ENCODE measurements at regions not wholly inside any gene's neighbourhood (a gene's known extent, or its start where the extent isn't known, plus 50 kb on each side); places are given as distances from the start of the nearest gene placed in this dataset.

DNA sequence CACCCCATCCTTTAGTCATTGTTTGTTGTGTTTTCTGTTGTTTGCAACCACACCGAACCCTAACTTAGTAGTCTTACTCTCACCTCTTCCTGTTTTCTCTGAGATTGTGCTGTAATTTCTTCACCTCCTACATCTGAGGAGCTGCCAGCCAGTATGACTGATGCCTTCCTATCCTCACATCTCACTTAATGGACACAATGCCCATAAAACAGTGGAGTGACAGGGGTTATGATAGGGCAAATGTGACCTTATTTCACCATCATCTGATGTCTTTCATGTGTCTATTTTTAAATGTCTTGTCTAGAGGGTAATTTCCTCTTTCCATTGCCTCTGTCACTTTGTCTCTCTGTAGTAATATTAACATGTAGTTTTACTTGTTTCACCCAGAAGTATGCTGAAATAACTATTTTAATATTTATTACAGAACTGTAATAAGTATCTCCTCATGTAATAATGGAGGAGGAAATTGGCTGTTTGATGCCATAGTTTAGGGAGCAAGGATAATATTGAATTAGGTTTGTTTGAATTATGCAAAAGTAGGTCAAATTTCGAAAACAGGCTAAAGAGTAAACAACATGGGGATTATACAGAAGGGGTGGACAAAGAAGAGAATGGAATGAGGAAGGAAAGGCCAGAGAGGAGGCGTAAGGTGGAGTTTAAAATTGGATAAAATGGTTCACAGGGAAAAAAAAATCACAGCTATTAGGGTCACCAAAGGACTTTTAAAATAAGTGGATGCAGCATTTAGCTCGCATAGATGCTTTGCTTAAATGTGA lies 103.5 kb upstream of the SPRY2 start:
- no peaks in the 10 kb centered on the region for H3K27me3 ChIP-seq
- no peak for TF ChIP-seq POLR2A (IDR thresholded peaks at IDR 0.05)
- no peaks in the 10 kb centered on the region for H3K36me3 ChIP-seq
- intact Hi-C loops (cut with DNase I; ENCODE audit: low total_unique reads): no loop called here
- H3K4me3 ChIP-seq: no peak overlapping the region
- DNase-seq: no peak
- no peaks in the 10 kb centered on the region for H3K4me1 ChIP-seq
- H3K9me3 ChIP-seq: no peaks in the 10 kb centered on the region
- no peak overlapping the region for H3K27ac ChIP-seq

DNA sequence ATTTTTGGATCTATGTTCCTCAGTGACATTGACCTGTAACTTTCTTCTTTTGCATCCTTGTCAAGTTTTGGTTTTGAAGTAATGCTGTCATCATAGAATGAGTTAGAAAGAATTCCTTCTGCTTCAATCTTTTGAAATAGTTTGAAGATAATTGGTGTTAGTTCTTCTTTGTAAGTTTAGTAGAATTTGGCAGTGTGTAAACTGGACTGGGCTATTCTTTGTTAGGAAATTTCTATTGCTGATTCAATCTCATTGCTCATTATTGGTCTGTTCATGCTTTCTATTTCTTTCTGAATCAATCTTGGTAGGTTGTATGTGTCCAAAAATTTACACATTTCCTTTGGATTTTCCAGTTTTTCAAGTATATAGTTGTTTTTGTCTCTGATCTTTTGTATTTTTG lies 101.7 kb upstream of the SPRY2 start:
- no peak overlapping the region for H3K27ac ChIP-seq

DNA sequence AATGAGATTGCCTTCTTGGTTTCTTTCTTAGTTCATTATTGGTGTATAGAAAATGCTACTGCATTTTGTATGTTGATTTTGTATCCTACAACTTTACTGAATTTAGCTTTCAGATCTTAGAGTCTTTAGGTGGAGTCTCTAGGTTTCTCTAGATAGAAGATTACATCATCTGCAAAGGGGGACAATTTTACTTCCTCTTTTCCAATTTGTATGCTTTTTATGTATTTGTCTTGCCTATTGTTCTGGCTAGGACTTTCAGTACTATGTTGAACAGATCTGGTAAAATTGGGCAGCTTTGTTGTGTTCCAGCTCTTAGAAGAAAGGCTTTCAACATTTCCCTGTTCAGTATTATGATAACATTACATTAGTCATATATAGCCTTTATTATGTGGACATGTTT lies 101.0 kb upstream of the SPRY2 start:
- no peak overlapping the region for H3K4me3 ChIP-seq
- TF ChIP-seq POLR2A (IDR thresholded peaks at IDR 0.05): no peak
- TF ChIP-seq, protein P1, sequence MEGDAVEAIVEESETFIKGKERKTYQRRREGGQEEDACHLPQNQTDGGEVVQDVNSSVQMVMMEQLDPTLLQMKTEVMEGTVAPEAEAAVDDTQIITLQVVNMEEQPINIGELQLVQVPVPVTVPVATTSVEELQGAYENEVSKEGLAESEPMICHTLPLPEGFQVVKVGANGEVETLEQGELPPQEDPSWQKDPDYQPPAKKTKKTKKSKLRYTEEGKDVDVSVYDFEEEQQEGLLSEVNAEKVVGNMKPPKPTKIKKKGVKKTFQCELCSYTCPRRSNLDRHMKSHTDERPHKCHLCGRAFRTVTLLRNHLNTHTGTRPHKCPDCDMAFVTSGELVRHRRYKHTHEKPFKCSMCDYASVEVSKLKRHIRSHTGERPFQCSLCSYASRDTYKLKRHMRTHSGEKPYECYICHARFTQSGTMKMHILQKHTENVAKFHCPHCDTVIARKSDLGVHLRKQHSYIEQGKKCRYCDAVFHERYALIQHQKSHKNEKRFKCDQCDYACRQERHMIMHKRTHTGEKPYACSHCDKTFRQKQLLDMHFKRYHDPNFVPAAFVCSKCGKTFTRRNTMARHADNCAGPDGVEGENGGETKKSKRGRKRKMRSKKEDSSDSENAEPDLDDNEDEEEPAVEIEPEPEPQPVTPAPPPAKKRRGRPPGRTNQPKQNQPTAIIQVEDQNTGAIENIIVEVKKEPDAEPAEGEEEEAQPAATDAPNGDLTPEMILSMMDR (IDR thresholded peaks at IDR 0.05): no peak
- no peak for DNase-seq
- no peaks in the 10 kb centered on the region for H3K4me1 ChIP-seq
- intact Hi-C loops (cut with DNase I; ENCODE audit: low total_unique reads): no loop called here
- H3K9me3 ChIP-seq: no peaks in the 10 kb centered on the region
- no peaks in the 10 kb centered on the region for H3K36me3 ChIP-seq
- no peaks in the 10 kb centered on the region for H3K27me3 ChIP-seq
- no peak overlapping the region for H3K27ac ChIP-seq

More for the DNA sequence above, 101.7 kb upstream of the SPRY2 start:
- no peak for DNase-seq
- TF ChIP-seq, protein P1 (IDR thresholded peaks at IDR 0.05): no peak
- TF ChIP-seq POLR2A (IDR thresholded peaks at IDR 0.05): no peak
- H3K9me3 ChIP-seq: no peaks in the 10 kb centered on the region
- no peaks in the 10 kb centered on the region for H3K36me3 ChIP-seq
- no peaks in the 10 kb centered on the region for H3K4me1 ChIP-seq
- intact Hi-C loops (cut with DNase I; ENCODE audit: low total_unique reads): no loop called here
- no peak overlapping the region for H3K4me3 ChIP-seq
- no peaks in the 10 kb centered on the region for H3K27me3 ChIP-seq

DNA sequence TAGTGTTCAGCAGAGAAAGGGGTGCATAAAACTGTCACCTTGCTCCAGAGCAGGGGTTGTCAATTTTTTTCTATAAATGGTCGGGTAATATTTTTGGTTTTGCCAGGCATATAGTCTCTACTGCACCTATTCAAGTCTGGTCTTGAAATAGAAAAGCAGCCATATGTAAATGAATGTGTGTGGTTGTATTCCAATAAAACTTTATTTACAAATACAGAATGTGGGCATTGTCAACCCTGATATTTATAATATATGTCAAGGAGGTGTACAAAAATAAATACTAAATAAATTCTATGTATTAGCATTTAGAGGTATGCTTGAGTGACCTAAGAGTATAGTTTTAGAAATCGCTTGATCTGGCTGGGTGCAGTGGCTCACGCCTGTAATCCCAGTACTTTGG lies 97.6 kb upstream of the SPRY2 start:
- Histone ChIP-seq H3K9me3 (no peaks in the 10 kb centered on the region), H3K27me3 (no peaks in the 10 kb centered on the region), H3K36me3 (no peaks in the 10 kb centered on the region), H3K4me3 (no peak overlapping the region), H3K4me1 (no peaks in the 10 kb centered on the region), H3K27ac (no peak overlapping the region)
- intact Hi-C loops (cut with DNase I; ENCODE audit: low total_unique reads): no loop called here
- no peak for TF ChIP-seq POLR2A (IDR thresholded peaks at IDR 0.05)
- TF ChIP-seq, protein P1 (IDR thresholded peaks at IDR 0.05): no peak
- no peak for DNase-seq

DNA sequence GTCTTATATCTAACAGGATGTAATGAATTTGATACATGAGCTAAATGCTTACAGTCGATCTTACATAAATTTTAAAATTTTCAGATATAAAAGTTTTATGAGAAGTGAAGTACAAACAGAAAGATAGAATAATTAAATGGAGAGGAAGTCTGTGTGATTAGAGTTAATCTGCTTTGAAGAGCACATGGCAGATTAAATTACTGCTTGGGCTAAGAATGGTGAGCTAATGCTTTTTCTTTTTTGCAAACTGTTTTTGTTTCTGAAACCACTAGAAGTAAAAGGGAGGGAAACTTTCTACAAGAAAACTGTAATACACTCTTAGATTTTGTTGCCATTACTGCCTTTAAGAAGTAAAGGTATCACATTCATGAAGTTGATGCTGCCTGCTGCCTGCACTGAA lies 96.3 kb upstream of the SPRY2 start:
- H3K9me3 ChIP-seq: no peaks in the 10 kb centered on the region
- no peaks in the 10 kb centered on the region for H3K4me1 ChIP-seq
- TF ChIP-seq POLR2A (IDR thresholded peaks at IDR 0.05): no peak
- TF ChIP-seq, protein P1 (IDR thresholded peaks at IDR 0.05): no peak
- no peaks in the 10 kb centered on the region for H3K36me3 ChIP-seq
- no peaks in the 10 kb centered on the region for H3K27me3 ChIP-seq
- DNase-seq: no peak
- peak overlapping the region; percentile 33 to 41 for H3K27ac ChIP-seq
- intact Hi-C loops (cut with DNase I; ENCODE audit: low total_unique reads): no loop called here
- no peak overlapping the region for H3K4me3 ChIP-seq
